ENCODE measurements at regions not wholly inside any gene's neighbourhood (a gene's known extent, or its start where the extent isn't known, plus 50 kb on each side); places are given as distances from the start of the nearest gene placed in this dataset.

DNA sequence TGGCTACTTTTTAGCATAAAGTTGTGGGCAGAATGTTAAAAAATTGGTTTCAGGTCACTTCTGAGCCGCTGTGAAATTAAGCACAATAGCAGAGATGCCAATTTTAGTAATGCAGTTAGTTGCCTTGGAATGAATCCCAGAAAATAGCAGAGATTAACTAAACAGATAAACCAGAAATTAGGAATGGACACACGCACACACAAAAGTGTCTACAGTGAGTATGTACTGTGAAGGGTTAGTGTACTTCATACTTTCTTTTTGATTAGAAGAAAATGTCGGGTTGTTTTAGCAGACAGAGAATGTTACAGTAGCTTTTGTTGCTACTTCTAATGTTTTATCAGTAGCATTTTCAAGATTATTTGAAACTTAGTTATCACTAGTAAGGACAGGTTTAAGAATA lies 106.7 kb downstream of the LEPR start:
- Histone ChIP-seq H3K4me1 (ENCODE audit: insufficient read depth, low read length) (no peaks in the 10 kb centered on the region), H4K20me1 (ENCODE audit: insufficient read depth, low read length) (no peaks in the 10 kb centered on the region), H3K36me3 (ENCODE audit: insufficient read depth, low read length) (no peaks in the 10 kb centered on the region), H3K9me3 (ENCODE audit: insufficient read depth, low read length, severe bottlenecking) (no peaks in the 10 kb centered on the region), H3K9ac (ENCODE audit: low read depth, low read length) (no peak overlapping the region), H3K79me2 (ENCODE audit: insufficient read depth, low read length) (no peaks in the 10 kb centered on the region), H2AFZ (ENCODE audit: low read depth, low read length) (no peak overlapping the region), H3K27ac (ENCODE audit: low read length) (no peak overlapping the region), H3K27me3 (ENCODE audit: insufficient read depth, low read length, poor library complexity) (no peaks in the 10 kb centered on the region), H3K4me2 (ENCODE audit: insufficient read depth, low read length) (no peak overlapping the region), H3K4me3 (ENCODE audit: low read depth in 1 of 2, low read length in 2 of 2) (no peak overlapping the region)
- TF ChIP-seq EZH2 (IDR thresholded peaks at IDR 0.05; ENCODE audit: borderline replicate concordance, low read depth, low read length, severe bottlenecking), result no peak
- TF ChIP-seq, protein P1, sequence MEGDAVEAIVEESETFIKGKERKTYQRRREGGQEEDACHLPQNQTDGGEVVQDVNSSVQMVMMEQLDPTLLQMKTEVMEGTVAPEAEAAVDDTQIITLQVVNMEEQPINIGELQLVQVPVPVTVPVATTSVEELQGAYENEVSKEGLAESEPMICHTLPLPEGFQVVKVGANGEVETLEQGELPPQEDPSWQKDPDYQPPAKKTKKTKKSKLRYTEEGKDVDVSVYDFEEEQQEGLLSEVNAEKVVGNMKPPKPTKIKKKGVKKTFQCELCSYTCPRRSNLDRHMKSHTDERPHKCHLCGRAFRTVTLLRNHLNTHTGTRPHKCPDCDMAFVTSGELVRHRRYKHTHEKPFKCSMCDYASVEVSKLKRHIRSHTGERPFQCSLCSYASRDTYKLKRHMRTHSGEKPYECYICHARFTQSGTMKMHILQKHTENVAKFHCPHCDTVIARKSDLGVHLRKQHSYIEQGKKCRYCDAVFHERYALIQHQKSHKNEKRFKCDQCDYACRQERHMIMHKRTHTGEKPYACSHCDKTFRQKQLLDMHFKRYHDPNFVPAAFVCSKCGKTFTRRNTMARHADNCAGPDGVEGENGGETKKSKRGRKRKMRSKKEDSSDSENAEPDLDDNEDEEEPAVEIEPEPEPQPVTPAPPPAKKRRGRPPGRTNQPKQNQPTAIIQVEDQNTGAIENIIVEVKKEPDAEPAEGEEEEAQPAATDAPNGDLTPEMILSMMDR (IDR thresholded peaks at IDR 0.05; ENCODE audit: borderline replicate concordance, extremely low read depth, low read length, poor library complexity, severe bottlenecking), result no peak
- ATAC-seq (ENCODE audit: insufficient read depth, low read depth), result no peak
- no peak for DNase-seq

DNA sequence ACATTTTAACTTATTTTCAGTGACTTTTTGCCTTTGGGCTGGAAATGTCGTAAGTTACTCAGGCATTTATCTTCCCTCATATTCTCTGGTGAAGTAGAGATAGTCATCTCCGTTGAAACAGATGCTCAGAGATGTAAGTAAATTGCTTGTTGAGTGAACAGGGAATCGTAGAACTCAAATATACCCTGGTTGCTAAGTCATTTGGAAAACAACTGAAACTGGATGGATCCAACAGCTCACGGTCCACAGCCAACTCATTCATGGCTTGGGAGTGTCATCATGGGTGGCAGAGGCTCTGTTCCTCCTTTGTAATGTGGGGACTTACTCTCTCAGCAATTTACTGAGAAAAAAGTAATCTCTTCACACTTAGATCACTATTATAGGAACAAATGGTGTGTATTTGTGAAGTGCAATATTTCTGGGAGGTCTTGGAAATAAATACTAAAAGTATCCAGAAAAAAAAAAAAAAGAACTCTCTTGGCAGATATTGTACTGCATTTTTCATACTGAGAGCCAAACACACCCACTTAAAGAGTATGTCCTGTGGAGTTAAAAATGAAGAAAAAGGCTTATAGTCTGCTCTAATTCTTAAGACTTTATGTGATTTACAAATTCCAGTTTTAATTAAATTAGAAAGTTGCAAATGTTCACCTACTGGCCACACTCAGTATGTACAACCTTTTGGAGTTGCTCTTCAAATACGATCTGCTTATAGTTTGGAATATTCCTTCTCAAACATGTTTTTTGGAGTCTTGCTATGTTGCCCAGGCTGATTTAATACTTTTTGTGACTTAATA lies 107.4 kb downstream of the LEPR start:
- no peaks in the 10 kb centered on the region for H3K36me3 ChIP-seq (ENCODE audit: insufficient read depth, low read length)
- TF ChIP-seq, protein P1 (IDR thresholded peaks at IDR 0.05; ENCODE audit: borderline replicate concordance, extremely low read depth, low read length, poor library complexity, severe bottlenecking), result no peak
- no peak for TF ChIP-seq EZH2 (IDR thresholded peaks at IDR 0.05; ENCODE audit: borderline replicate concordance, low read depth, low read length, severe bottlenecking)
- no peak overlapping the region for H2AFZ ChIP-seq (ENCODE audit: low read depth, low read length)
- no peaks in the 10 kb centered on the region for H3K27me3 ChIP-seq (ENCODE audit: insufficient read depth, low read length, poor library complexity)
- H3K79me2 ChIP-seq (ENCODE audit: insufficient read depth, low read length), result no peaks in the 10 kb centered on the region
- no peak overlapping the region for H3K9ac ChIP-seq (ENCODE audit: low read depth, low read length)
- no peaks in the 10 kb centered on the region for H3K9me3 ChIP-seq (ENCODE audit: insufficient read depth, low read length, severe bottlenecking)
- no peaks in the 10 kb centered on the region for H4K20me1 ChIP-seq (ENCODE audit: insufficient read depth, low read length)
- ATAC-seq (ENCODE audit: insufficient read depth, low read depth) (no peak), DNase-seq (no peak)
- H3K4me1 ChIP-seq (ENCODE audit: insufficient read depth, low read length), result no peaks in the 10 kb centered on the region
- H3K4me3 ChIP-seq (ENCODE audit: low read depth in 1 of 2, low read length in 2 of 2), result no peak overlapping the region
- no peak overlapping the region for H3K4me2 ChIP-seq (ENCODE audit: insufficient read depth, low read length)
- H3K27ac ChIP-seq (ENCODE audit: low read length), result no peak overlapping the region

DNA sequence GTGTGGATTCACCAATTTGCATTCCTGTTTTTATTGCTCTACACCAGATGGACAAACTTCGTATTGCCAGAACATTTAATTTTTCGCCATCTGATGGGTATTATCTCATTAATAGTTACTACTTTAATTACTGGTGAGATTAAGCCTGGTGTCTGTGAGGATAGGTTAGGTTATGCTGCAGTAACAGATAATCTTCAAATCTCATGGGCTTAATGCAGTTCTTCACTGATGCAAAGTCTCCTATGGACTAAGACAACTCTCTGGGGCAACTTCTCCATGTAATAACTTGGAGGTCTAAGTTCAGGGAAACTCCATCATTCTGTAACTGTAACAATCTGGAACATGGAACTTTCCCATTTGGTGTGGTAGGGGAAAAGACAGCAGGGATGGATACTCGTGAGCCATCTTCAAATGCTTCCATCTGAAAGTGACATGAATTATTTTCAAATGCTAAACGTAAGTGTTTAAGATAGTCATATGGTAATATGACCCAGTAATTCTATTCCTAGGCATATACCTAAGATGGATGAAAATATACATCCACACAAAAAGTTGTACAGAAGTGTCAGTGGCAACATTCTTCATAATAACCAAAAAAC lies 111.6 kb downstream of the LEPR start:
- Histone ChIP-seq H2AFZ (ENCODE audit: low read depth, low read length) (no peak overlapping the region), H4K20me1 (ENCODE audit: insufficient read depth, low read length) (no peaks in the 10 kb centered on the region), H3K27me3 (ENCODE audit: insufficient read depth, low read length, poor library complexity) (no peaks in the 10 kb centered on the region), H3K4me2 (ENCODE audit: insufficient read depth, low read length) (no peak overlapping the region), H3K36me3 (ENCODE audit: insufficient read depth, low read length) (no peaks in the 10 kb centered on the region), H3K9ac (ENCODE audit: low read depth, low read length) (no peak overlapping the region), H3K27ac (ENCODE audit: low read length) (no peak overlapping the region), H3K4me1 (ENCODE audit: insufficient read depth, low read length) (no peaks in the 10 kb centered on the region), H3K9me3 (ENCODE audit: insufficient read depth, low read length, severe bottlenecking) (no peaks in the 10 kb centered on the region), H3K79me2 (ENCODE audit: insufficient read depth, low read length) (no peaks in the 10 kb centered on the region), H3K4me3 (ENCODE audit: low read depth in 1 of 2, low read length in 2 of 2) (no peak overlapping the region)
- ATAC-seq (ENCODE audit: insufficient read depth, low read depth) (no peak), DNase-seq (no peak)
- no peak for TF ChIP-seq EZH2 (IDR thresholded peaks at IDR 0.05; ENCODE audit: borderline replicate concordance, low read depth, low read length, severe bottlenecking)
- TF ChIP-seq, protein P1 (IDR thresholded peaks at IDR 0.05; ENCODE audit: borderline replicate concordance, extremely low read depth, low read length, poor library complexity, severe bottlenecking), result no peak

All from DND-41 (cell line).